ENCODE measurements at regions not wholly inside any gene's neighbourhood (a gene's known extent, or its start where the extent isn't known, plus 50 kb on each side); places are given as distances from the start of the nearest gene placed in this dataset.

- H3K4me1 ChIP-seq (ENCODE audit: insufficient read depth, low read length): no peaks in the 10 kb centered on the region
- no peaks in the 10 kb centered on the region for H3K36me3 ChIP-seq (ENCODE audit: insufficient read depth, low read length)
- no peak for ATAC-seq (ENCODE audit: insufficient read depth, low read depth)
- no peak overlapping the region for H3K4me2 ChIP-seq (ENCODE audit: insufficient read depth, low read length)
- no peaks in the 10 kb centered on the region for H3K9me3 ChIP-seq (ENCODE audit: insufficient read depth, low read length, severe bottlenecking)
- TF ChIP-seq CTCF (IDR thresholded peaks at IDR 0.05; ENCODE audit: borderline replicate concordance, extremely low read depth, low read length, poor library complexity, severe bottlenecking): no peak
- no peak for TF ChIP-seq EZH2 (IDR thresholded peaks at IDR 0.05; ENCODE audit: borderline replicate concordance, low read depth, low read length, severe bottlenecking)
- H3K27me3 ChIP-seq (ENCODE audit: insufficient read depth, low read length, poor library complexity): no peaks in the 10 kb centered on the region
- H2AFZ ChIP-seq (ENCODE audit: low read depth, low read length): no peak overlapping the region
- no peaks in the 10 kb centered on the region for H3K79me2 ChIP-seq (ENCODE audit: insufficient read depth, low read length)
- H3K27ac ChIP-seq (ENCODE audit: low read length): no peak overlapping the region
- no peak for DNase-seq
- no peak overlapping the region for H3K9ac ChIP-seq (ENCODE audit: low read depth, low read length)
- H3K4me3 ChIP-seq (ENCODE audit: low read depth in 1 of 2, low read length in 2 of 2): no peak overlapping the region
- no peaks in the 10 kb centered on the region for H4K20me1 ChIP-seq (ENCODE audit: insufficient read depth, low read length)
Measured at GRCh38 chr5:155786108-155786507, 540.9 kb upstream of the SGCD start.

- Histone ChIP-seq H3K9ac (ENCODE audit: low read depth, low read length) (no peak overlapping the region), H3K27me3 (ENCODE audit: insufficient read depth, low read length, poor library complexity) (no peaks in the 10 kb centered on the region), H3K36me3 (ENCODE audit: insufficient read depth, low read length) (no peaks in the 10 kb centered on the region), H2AFZ (ENCODE audit: low read depth, low read length) (no peak overlapping the region), H4K20me1 (ENCODE audit: insufficient read depth, low read length) (no peaks in the 10 kb centered on the region), H3K9me3 (ENCODE audit: insufficient read depth, low read length, severe bottlenecking) (peaks cover 19% of the 10 kb centered on the region), H3K4me1 (ENCODE audit: insufficient read depth, low read length) (no peaks in the 10 kb centered on the region), H3K4me3 (ENCODE audit: low read depth in 1 of 2, low read length in 2 of 2) (no peak overlapping the region), H3K79me2 (ENCODE audit: insufficient read depth, low read length) (no peaks in the 10 kb centered on the region), H3K4me2 (ENCODE audit: insufficient read depth, low read length) (no peak overlapping the region), H3K27ac (ENCODE audit: low read length) (no peak overlapping the region)
- DNase-seq (no peak), ATAC-seq (ENCODE audit: insufficient read depth, low read depth) (no peak)
- TF ChIP-seq CTCF (IDR thresholded peaks at IDR 0.05; ENCODE audit: borderline replicate concordance, extremely low read depth, low read length, poor library complexity, severe bottlenecking) (no peak), EZH2 (IDR thresholded peaks at IDR 0.05; ENCODE audit: borderline replicate concordance, low read depth, low read length, severe bottlenecking) (no peak)
Measured at GRCh38 chr5:155792873-155793272, 534.1 kb upstream of the SGCD start.

- Histone ChIP-seq H4K20me1 (ENCODE audit: insufficient read depth, low read length) (no peaks in the 10 kb centered on the region), H3K79me2 (ENCODE audit: insufficient read depth, low read length) (no peaks in the 10 kb centered on the region), H3K36me3 (ENCODE audit: insufficient read depth, low read length) (no peaks in the 10 kb centered on the region), H3K4me2 (ENCODE audit: insufficient read depth, low read length) (no peak overlapping the region), H3K27me3 (ENCODE audit: insufficient read depth, low read length, poor library complexity) (no peaks in the 10 kb centered on the region), H3K4me3 (ENCODE audit: low read depth in 1 of 2, low read length in 2 of 2) (no peak overlapping the region), H3K27ac (ENCODE audit: low read length) (no peak overlapping the region), H2AFZ (ENCODE audit: low read depth, low read length) (no peak overlapping the region), H3K9ac (ENCODE audit: low read depth, low read length) (no peak overlapping the region), H3K4me1 (ENCODE audit: insufficient read depth, low read length) (no peaks in the 10 kb centered on the region), H3K9me3 (ENCODE audit: insufficient read depth, low read length, severe bottlenecking) (peaks cover 19% of the 10 kb centered on the region)
- ATAC-seq (ENCODE audit: insufficient read depth, low read depth): no peak
- no peak for TF ChIP-seq CTCF (IDR thresholded peaks at IDR 0.05; ENCODE audit: borderline replicate concordance, extremely low read depth, low read length, poor library complexity, severe bottlenecking)
- no peak for TF ChIP-seq EZH2 (IDR thresholded peaks at IDR 0.05; ENCODE audit: borderline replicate concordance, low read depth, low read length, severe bottlenecking)
- DNase-seq: no peak
Measured at GRCh38 chr5:155794795-155795194, 532.2 kb upstream of the SGCD start.

- no peaks in the 10 kb centered on the region for H3K4me1 ChIP-seq (ENCODE audit: insufficient read depth, low read length)
- DNase-seq (no peak), ATAC-seq (ENCODE audit: insufficient read depth, low read depth) (no peak)
- peaks cover 10% of the 10 kb centered on the region for H3K9me3 ChIP-seq (ENCODE audit: insufficient read depth, low read length, severe bottlenecking)
- no peaks in the 10 kb centered on the region for H3K27me3 ChIP-seq (ENCODE audit: insufficient read depth, low read length, poor library complexity)
- no peak overlapping the region for H3K4me3 ChIP-seq (ENCODE audit: low read depth in 1 of 2, low read length in 2 of 2)
- H3K36me3 ChIP-seq (ENCODE audit: insufficient read depth, low read length): no peaks in the 10 kb centered on the region
- H3K79me2 ChIP-seq (ENCODE audit: insufficient read depth, low read length): no peaks in the 10 kb centered on the region
- H3K27ac ChIP-seq (ENCODE audit: low read length): no peak overlapping the region
- TF ChIP-seq CTCF (IDR thresholded peaks at IDR 0.05; ENCODE audit: borderline replicate concordance, extremely low read depth, low read length, poor library complexity, severe bottlenecking) (no peak), EZH2 (IDR thresholded peaks at IDR 0.05; ENCODE audit: borderline replicate concordance, low read depth, low read length, severe bottlenecking) (no peak)
- no peaks in the 10 kb centered on the region for H4K20me1 ChIP-seq (ENCODE audit: insufficient read depth, low read length)
- no peak overlapping the region for H3K9ac ChIP-seq (ENCODE audit: low read depth, low read length)
- no peak overlapping the region for H2AFZ ChIP-seq (ENCODE audit: low read depth, low read length)
- H3K4me2 ChIP-seq (ENCODE audit: insufficient read depth, low read length): no peak overlapping the region
Measured at GRCh38 chr5:155799308-155799707, 527.7 kb upstream of the SGCD start.

All from DND-41 (cell line).